ENCODE measurements at regions not wholly inside any gene's neighbourhood (a gene's known extent, or its start where the extent isn't known, plus 50 kb on each side); places are given as distances from the start of the nearest gene placed in this dataset.

GRCh38 chr9:78566948-78567675 lies 270.2 kb downstream of the PSAT1 start:
- DNase-seq = no peak

- no peak for DNase-seq
These were observed 270.8 kb downstream of the PSAT1 start for GRCh38 chr9:78567693-78568092.

GRCh38 chr9:78568774-78569173 lies 271.8 kb downstream of the PSAT1 start:
- no peak for DNase-seq

GRCh38 chr9:78572266-78572665 lies 275.3 kb downstream of the PSAT1 start:
- DNase-seq = no peak

GRCh38 chr9:78573205-78573604 lies 276.3 kb downstream of the PSAT1 start:
- peak in 1 of 2 donors; percentile 13 for DNase-seq

- no peak for DNase-seq
These were observed 276.7 kb downstream of the PSAT1 start for GRCh38 chr9:78573669-78574068.

- no peak for DNase-seq
These were observed 277.6 kb downstream of the PSAT1 start for GRCh38 chr9:78574354-78575045.

GRCh38 chr9:78575081-78575480 lies 278.2 kb downstream of the PSAT1 start:
- DNase-seq = no peak

- no peak for DNase-seq
These were observed 278.8 kb downstream of the PSAT1 start for GRCh38 chr9:78575771-78576170.

- no peak for DNase-seq
These were observed 280.4 kb downstream of the PSAT1 start for GRCh38 chr9:78577156-78577906.

- DNase-seq = no peak
These were observed 281.1 kb downstream of the PSAT1 start for GRCh38 chr9:78578072-78578471.

GRCh38 chr9:78582821-78583220 lies 285.9 kb downstream of the PSAT1 start:
- DNase-seq = no peak

GRCh38 chr9:78584589-78584988 lies 287.7 kb downstream of the PSAT1 start:
- DNase-seq = no peak

GRCh38 chr9:78585909-78586308 lies 289.0 kb downstream of the PSAT1 start:
- DNase-seq = no peak

GRCh38 chr9:78590068-78590467 lies 293.1 kb downstream of the PSAT1 start:
- DNase-seq = no peak

GRCh38 chr9:78592811-78593210 lies 295.9 kb downstream of the PSAT1 start:
- DNase-seq = no peak

GRCh38 chr9:78595200-78595945 lies 298.4 kb downstream of the PSAT1 start:
- DNase-seq = no peak

- no peak for DNase-seq
These were observed 299.4 kb downstream of the PSAT1 start for GRCh38 chr9:78596346-78596745.

GRCh38 chr9:78598120-78598519 lies 301.2 kb downstream of the PSAT1 start:
- DNase-seq = no peak

GRCh38 chr9:78599926-78600325 lies 303.0 kb downstream of the PSAT1 start:
- DNase-seq = no peak

- DNase-seq = peak; percentile 18 to 35
These were observed 305.1 kb downstream of the PSAT1 start for GRCh38 chr9:78601957-78602565.

All from hippocampal formation (tissue), 2 donors.